Activated naive CD4-positive, alpha-beta T cell treated with anti-CD3 and anti-CD28 coated beads, Interleukin-2, amount 50 U/mL, for 24 hours (primary cell): ENCODE measurements at regions not wholly inside any gene's neighbourhood (a gene's known extent, or its start where the extent isn't known, plus 50 kb on each side); places are given as distances from the start of the nearest gene placed in this dataset.
A peak's percentile ranks its signal among the peaks of the same experiment; 100 is the strongest.
"Not testable (repeated sequence)": the region's sequence is repeated elsewhere in the genome, so short reads cannot be mapped to it uniquely, and the experiment has no call there.

Experiments
- H3K27ac Mint-ChIP-seq: one replicate; pipeline ENCODE4 v1.8.0; 2021; ENCODE audit warnings: mild to moderate bottlenecking, mixed read lengths
- H3K27me3 Mint-ChIP-seq: one replicate; pipeline ENCODE4 v1.8.0; 2021; ENCODE audit warnings: mixed read lengths
- H3K36me3 Mint-ChIP-seq: one replicate; pipeline ENCODE4 v1.8.0; 2021; ENCODE audit warnings: mixed read lengths
- H3K4me1 Mint-ChIP-seq: one replicate; pipeline ENCODE4 v1.8.0; 2021; ENCODE audit warnings: mixed read lengths
- H3K4me3 Mint-ChIP-seq: one replicate; pipeline ENCODE4 v1.8.0; 2021; ENCODE audit warnings: mild to moderate bottlenecking, mixed read lengths
- H3K9me3 Mint-ChIP-seq: one replicate; pipeline ENCODE4 v1.8.0; 2021; ENCODE audit warnings: mixed read lengths

GRCh38 chrX:44058339-44058738 is 85.1 kb upstream of the NDP start:
- no peak overlapping the region for H3K4me3 Mint-ChIP-seq
- peaks cover 15% of the 10 kb centered on the region for H3K4me1 Mint-ChIP-seq
- no peak overlapping the region for H3K27ac Mint-ChIP-seq
- H3K27me3 Mint-ChIP-seq, result no peaks in the 10 kb centered on the region
- peaks cover 3% of the 10 kb centered on the region for H3K36me3 Mint-ChIP-seq
- H3K9me3 Mint-ChIP-seq, result no peaks in the 10 kb centered on the region

- H3K36me3 Mint-ChIP-seq, result peaks cover 3% of the 10 kb centered on the region
- H3K4me3 Mint-ChIP-seq, result peak overlapping the region; percentile 30
- peaks cover 15% of the 10 kb centered on the region for H3K4me1 Mint-ChIP-seq
- no peak overlapping the region for H3K27ac Mint-ChIP-seq
- no peaks in the 10 kb centered on the region for H3K27me3 Mint-ChIP-seq
- no peaks in the 10 kb centered on the region for H3K9me3 Mint-ChIP-seq
Observed at GRCh38 chrX:44055638-44056037, 82.4 kb upstream of the NDP start.

DNA sequence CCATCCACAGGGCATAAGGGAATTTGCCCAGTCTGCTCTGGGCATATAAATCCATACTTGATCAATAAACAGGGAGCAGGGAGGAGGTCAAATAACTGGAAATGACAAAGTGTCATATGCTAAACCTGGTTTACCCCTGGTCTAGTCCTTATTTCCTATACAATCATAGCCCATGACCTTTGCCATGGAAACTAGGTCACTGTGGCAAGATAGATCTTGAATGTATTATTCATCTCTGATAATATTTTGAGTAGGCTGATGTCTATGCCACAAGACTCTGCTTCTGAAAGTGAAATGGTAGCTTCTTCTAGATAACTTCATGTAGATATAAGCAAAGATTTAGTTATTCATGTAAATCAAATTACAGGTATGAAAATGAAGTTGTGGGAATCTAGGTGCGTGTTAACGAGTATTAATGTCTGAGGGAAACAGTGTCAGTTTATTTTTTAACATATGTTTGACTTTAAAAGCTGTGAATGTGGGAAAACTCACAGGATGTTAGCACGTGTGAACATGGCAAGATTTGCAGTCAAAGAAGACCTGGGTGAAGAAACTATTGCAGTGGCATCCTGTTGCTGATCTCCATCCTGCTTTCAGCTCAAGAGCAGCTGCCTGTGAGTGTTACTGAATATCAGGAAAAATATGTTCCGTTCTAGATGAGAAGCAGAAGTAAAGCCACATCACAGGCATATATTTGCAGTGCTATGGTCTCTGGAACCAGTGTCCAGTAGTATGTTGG is 81.8 kb upstream of the NDP start:
- H3K4me1 Mint-ChIP-seq, result peaks cover 15% of the 10 kb centered on the region
- H3K36me3 Mint-ChIP-seq, result peaks cover 3% of the 10 kb centered on the region
- H3K4me3 Mint-ChIP-seq, result no peak overlapping the region
- no peak overlapping the region for H3K27ac Mint-ChIP-seq
- no peaks in the 10 kb centered on the region for H3K27me3 Mint-ChIP-seq
- no peaks in the 10 kb centered on the region for H3K9me3 Mint-ChIP-seq

GRCh38 chrX:44045106-44045505 is 71.9 kb upstream of the NDP start:
- not testable (repeated sequence) for H3K4me1 Mint-ChIP-seq, H3K9me3 Mint-ChIP-seq, H3K36me3 Mint-ChIP-seq, H3K4me3 Mint-ChIP-seq, H3K27ac Mint-ChIP-seq, H3K27me3 Mint-ChIP-seq

GRCh38 chrX:44043496-44043895 is 70.3 kb upstream of the NDP start:
- Mint-ChIP-seq H3K4me1 (no peaks in the 10 kb centered on the region), H3K36me3 (no peaks in the 10 kb centered on the region), H3K27ac (no peak overlapping the region), H3K27me3 (no peaks in the 10 kb centered on the region), H3K9me3 (no peaks in the 10 kb centered on the region), H3K4me3 (no peak overlapping the region)

- Mint-ChIP-seq H3K4me1 (no peaks in the 10 kb centered on the region), H3K4me3 (no peak overlapping the region), H3K27ac (no peak overlapping the region), H3K27me3 (no peaks in the 10 kb centered on the region), H3K9me3 (no peaks in the 10 kb centered on the region), H3K36me3 (no peaks in the 10 kb centered on the region)
Observed at GRCh38 chrX:44042751-44043150, 69.6 kb upstream of the NDP start.

DNA sequence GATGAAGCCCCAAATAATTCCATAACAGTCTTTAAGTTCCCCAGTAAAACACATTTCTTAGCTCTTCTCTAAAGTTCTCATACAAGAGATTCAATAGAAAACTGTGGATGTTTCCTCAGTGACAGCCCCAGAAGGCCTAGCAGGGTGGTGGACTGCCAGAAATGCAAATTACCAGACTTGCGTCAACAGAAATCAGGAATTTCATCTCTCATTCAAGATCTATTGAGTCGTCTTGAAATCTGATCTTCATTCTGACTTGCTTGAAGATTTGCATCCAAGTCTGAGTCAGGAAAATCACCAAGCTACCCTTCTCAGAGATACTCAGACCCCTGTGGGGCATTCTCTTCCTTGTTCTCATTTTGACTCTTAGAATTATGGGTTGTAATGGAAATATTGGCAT is 68.9 kb upstream of the NDP start:
- H3K4me1 Mint-ChIP-seq, result no peaks in the 10 kb centered on the region
- H3K9me3 Mint-ChIP-seq, result no peaks in the 10 kb centered on the region

GRCh38 chrX:44040406-44040805 is 67.2 kb upstream of the NDP start:
- H3K27me3 Mint-ChIP-seq, result no peaks in the 10 kb centered on the region
- no peaks in the 10 kb centered on the region for H3K9me3 Mint-ChIP-seq
- H3K4me1 Mint-ChIP-seq, result no peaks in the 10 kb centered on the region
- H3K27ac Mint-ChIP-seq, result no peak overlapping the region
- H3K4me3 Mint-ChIP-seq, result no peak overlapping the region
- H3K36me3 Mint-ChIP-seq, result no peaks in the 10 kb centered on the region

More for the DNA sequence above, 68.9 kb upstream of the NDP start:
- Mint-ChIP-seq H3K4me3 (no peak overlapping the region), H3K36me3 (no peaks in the 10 kb centered on the region), H3K27ac (no peak overlapping the region), H3K27me3 (no peaks in the 10 kb centered on the region)

- no peak overlapping the region for H3K4me3 Mint-ChIP-seq
- H3K9me3 Mint-ChIP-seq, result no peaks in the 10 kb centered on the region
- no peaks in the 10 kb centered on the region for H3K27me3 Mint-ChIP-seq
- H3K36me3 Mint-ChIP-seq, result no peaks in the 10 kb centered on the region
- no peaks in the 10 kb centered on the region for H3K4me1 Mint-ChIP-seq
- H3K27ac Mint-ChIP-seq, result no peak overlapping the region
Observed at GRCh38 chrX:44039556-44039955, 66.4 kb upstream of the NDP start.

DNA sequence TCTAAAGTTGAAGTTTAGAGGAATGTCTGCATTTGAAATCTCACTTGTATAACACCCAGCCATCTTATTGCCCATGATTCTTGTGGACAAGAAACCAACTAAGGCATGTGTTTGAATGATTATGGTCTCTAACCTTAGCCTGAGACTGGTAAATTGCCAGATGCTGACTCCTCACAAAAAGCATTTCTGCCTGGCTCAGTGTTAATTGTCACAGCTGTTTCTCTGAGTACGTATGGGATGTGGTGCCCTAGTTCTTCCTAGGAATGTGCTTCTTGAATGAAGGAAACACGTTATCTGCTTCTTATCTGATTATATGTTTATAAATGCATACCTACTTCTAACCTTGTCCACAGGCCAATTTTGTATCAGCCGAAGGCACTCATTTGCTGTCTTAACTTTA is 63.1 kb upstream of the NDP start:
- Mint-ChIP-seq H3K27me3 (no peaks in the 10 kb centered on the region), H3K27ac (no peak overlapping the region), H3K4me3 (no peak overlapping the region), H3K4me1 (peaks cover 12% of the 10 kb centered on the region), H3K36me3 (no peaks in the 10 kb centered on the region), H3K9me3 (no peaks in the 10 kb centered on the region)

DNA sequence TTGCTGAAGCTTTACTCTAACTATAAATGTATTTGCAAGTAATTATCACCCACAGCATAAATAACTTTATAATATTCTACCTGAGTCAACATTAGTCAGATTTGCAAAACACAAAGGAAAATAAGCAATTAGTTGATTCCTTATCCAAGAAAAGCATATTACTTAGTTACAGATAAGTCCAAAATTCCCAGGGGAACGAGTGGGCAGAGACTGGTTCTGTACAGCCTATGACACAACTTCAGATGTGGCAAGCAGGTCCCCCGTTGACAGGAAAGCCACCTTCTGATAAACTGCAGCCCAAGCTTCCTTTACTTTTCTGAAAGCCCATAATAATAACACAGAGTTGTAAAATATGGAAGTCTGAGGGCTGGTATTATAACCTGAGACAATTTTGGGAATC is 62.4 kb upstream of the NDP start:
- no peak overlapping the region for H3K4me3 Mint-ChIP-seq
- H3K4me1 Mint-ChIP-seq, result peaks cover 19% of the 10 kb centered on the region
- no peak overlapping the region for H3K27ac Mint-ChIP-seq
- H3K27me3 Mint-ChIP-seq, result no peaks in the 10 kb centered on the region
- H3K9me3 Mint-ChIP-seq, result no peaks in the 10 kb centered on the region
- H3K36me3 Mint-ChIP-seq, result no peaks in the 10 kb centered on the region

DNA sequence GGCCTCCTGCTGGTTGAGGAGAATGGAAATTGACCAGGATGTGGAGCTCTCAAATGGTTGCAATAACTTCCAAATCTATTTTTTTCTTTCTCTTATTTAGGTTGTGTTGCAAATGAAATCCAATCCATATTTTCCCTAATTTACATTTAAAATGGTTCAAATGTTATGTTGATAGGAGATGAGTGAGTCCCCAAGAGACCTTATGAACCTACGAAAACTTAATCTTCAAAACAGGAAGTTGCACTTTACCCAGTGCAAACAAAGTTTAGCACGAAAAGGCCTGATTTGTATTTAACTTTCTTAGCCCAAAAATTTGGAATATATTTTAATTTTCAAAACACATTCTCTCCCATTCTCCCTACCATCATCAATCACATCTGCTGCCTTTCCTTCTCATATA is 59.3 kb upstream of the NDP start:
- H3K4me3 Mint-ChIP-seq, result no peak overlapping the region
- peak overlapping the region; percentile 20 for H3K27ac Mint-ChIP-seq
- H3K9me3 Mint-ChIP-seq, result no peaks in the 10 kb centered on the region
- H3K36me3 Mint-ChIP-seq, result no peaks in the 10 kb centered on the region
- peaks cover 19% of the 10 kb centered on the region for H3K4me1 Mint-ChIP-seq
- no peaks in the 10 kb centered on the region for H3K27me3 Mint-ChIP-seq

DNA sequence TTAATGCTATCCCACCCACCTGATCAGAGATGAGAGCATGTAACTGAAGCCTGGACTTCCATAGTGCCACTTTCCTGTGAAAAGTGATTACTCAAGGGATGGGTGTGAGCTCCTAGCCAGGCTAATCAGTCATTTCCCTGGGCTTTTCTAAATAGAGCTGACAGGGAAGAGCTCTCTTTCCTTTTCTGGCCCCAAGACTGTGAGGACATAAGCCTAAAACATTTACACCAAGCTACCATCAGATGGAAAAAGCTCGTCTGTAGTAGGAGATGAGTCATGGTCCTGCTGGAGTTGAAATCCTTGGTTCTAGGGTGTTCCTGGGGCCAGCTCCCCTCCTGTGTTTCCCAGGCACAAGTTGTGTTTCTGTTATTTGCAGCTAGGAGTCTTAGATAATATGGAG is 52.4 kb upstream of the NDP start:
- peaks cover 5% of the 10 kb centered on the region for H3K4me1 Mint-ChIP-seq
- H3K36me3 Mint-ChIP-seq, result no peaks in the 10 kb centered on the region
- no peak overlapping the region for H3K27ac Mint-ChIP-seq
- H3K9me3 Mint-ChIP-seq, result no peaks in the 10 kb centered on the region
- H3K27me3 Mint-ChIP-seq, result no peaks in the 10 kb centered on the region
- no peak overlapping the region for H3K4me3 Mint-ChIP-seq
